GM12878 (cell line): ENCODE measurements at regions not wholly inside any gene's neighbourhood (a gene's known extent, or its start where the extent isn't known, plus 50 kb on each side); places are given as distances from the start of the nearest gene placed in this dataset.

ENCODE experiments used
- ATAC-seq: fragments of 200-7000 bp; cut with Tn5 transposase; 3 replicates; pipeline ENCODE4 v1.9.1; 2020; ENCODE audit warnings: mild to moderate bottlenecking, moderate library complexity
- BruUV-seq: library from RNA; stranded (reverse); fragments of 400-500 nt; replicated peaks from 2 replicates; lab custom pipeline; 2021; lab: Mats Ljungman, UMichigan
- CTCF ChIA-PET: fragments of 300-600 bp; sonication (Branson Sonifier 250); formaldehyde crosslinking; extraction: SDS; loops from one replicate; lab custom pipeline; 2021; ENCODE audit warnings: inconsistent platforms; lab: Yijun Ruan, JAX
- POLR2A ChIA-PET: fragments of 350-600 bp; formaldehyde crosslinking; extraction: SDS; loops from one replicate; lab custom pipeline; 2021; ENCODE audit warnings: inconsistent platforms; lab: Charles Lee
- RAD21 ChIA-PET: fragments of 300-600 bp; sonication (Branson Sonifier 250); formaldehyde crosslinking; loops from one replicate; lab custom pipeline; 2023; ENCODE audit warnings: antibody characterized with exemption; ENCODE audit not compliant: unreplicated experiment; lab: Charles Lee
- SMC1A ChIA-PET: fragments of 300-600 bp; sonication (Branson Sonifier 250); formaldehyde crosslinking; loops from one replicate; lab custom pipeline; 2023; ENCODE audit not compliant: unreplicated experiment, uncharacterized antibody; lab: Charles Lee
- DNase-seq: peaks from one replicate; pipeline ENCODE4 v3.0.0-alpha.2; 2011; ENCODE audit warnings: low read depth, low spot score
- FAIRE-seq: peaks from 3 replicates; lab custom pipeline; 2011; peaks lifted over from hg19 to GRCh38; lab: Jason Lieb, UNC
- H2AFZ ChIP-seq: 2 replicates; pipeline ENCODE4 v1.6.0; 2011; ENCODE audit warnings: low read depth, low read length, control low read depth; ENCODE audit not compliant: control insufficient read depth
- H3K27ac ChIP-seq: 2 replicates; pipeline ENCODE4 v1.5.1; 2011; ENCODE audit warnings: control low read depth; ENCODE audit not compliant: control insufficient read depth, insufficient read depth
- H3K27me3 ChIP-seq, 2 experiments: replicated peaks in 1 of 2; 2 replicates each; pipeline versions ENCODE4 v1.6.0 to v1.6.1; 2011; ENCODE audit warnings: low read length in 1 of 2; ENCODE audit not compliant: control insufficient read depth in 2 of 2, insufficient read depth in 2 of 2
- H3K36me3 ChIP-seq, 2 experiments: 2 replicates each; pipeline ENCODE4 v1.5.1; 2011; ENCODE audit warnings: low read length in 1 of 2; ENCODE audit not compliant: control insufficient read depth in 2 of 2, insufficient read depth in 2 of 2
- H3K4me1 ChIP-seq: 2 replicates; pipeline ENCODE4 v1.6.1; 2011; ENCODE audit warnings: mild to moderate bottlenecking, low read length, moderate library complexity, mixed read lengths; ENCODE audit not compliant: control insufficient read depth, insufficient read depth
- H3K4me2 ChIP-seq: 2 replicates; pipeline ENCODE4 v1.6.0; 2011; ENCODE audit warnings: control low read depth; ENCODE audit not compliant: control insufficient read depth, insufficient read depth
- H3K4me3 ChIP-seq: fragments of 200-600 bp; sonication (generic); 2 replicates; pipeline ENCODE4 v1.5.1; 2016
- H3K79me2 ChIP-seq: 2 replicates; pipeline ENCODE4 v1.6.0; 2011; ENCODE audit warnings: low read length; ENCODE audit not compliant: control insufficient read depth, insufficient read depth
- H3K9ac ChIP-seq: 2 replicates; pipeline ENCODE4 v1.8.0; 2011; ENCODE audit warnings: low read length, control low read depth, mixed read lengths; ENCODE audit not compliant: control insufficient read depth, insufficient read depth
- H3K9me3 ChIP-seq: replicated peaks from 3 replicates; pipeline ENCODE4 v1.5.1; 2011; ENCODE audit warnings: mild to moderate bottlenecking, low read length; ENCODE audit not compliant: control insufficient read depth, insufficient read depth
- H4K20me1 ChIP-seq: 2 replicates; pipeline ENCODE4 v1.6.0; 2011; ENCODE audit not compliant: control insufficient read depth, insufficient read depth
- BCLAF1 ChIP-seq: fragments of 450-650 bp; IDR thresholded peaks from 2 replicates; pipeline ENCODE4 v1.6.1; 2017; ENCODE audit warnings: antibody characterized with exemption, mild to moderate bottlenecking, moderate library complexity
- CHD4 ChIP-seq: fragments of 200-600 bp; sonication (generic); IDR thresholded peaks from 2 replicates; pipeline ENCODE4 v1.6.1; 2016; ENCODE audit warnings: mild to moderate bottlenecking
- EGR1 ChIP-seq, 2 experiments: IDR thresholded peaks; 1 replicate in 1 of 2; 2 replicates in 1 of 2; pipeline ENCODE4 v1.6.1; 2011 to 2012; ENCODE audit warnings: low read depth in 2 of 2, low read length in 2 of 2, borderline replicate concordance in 1 of 2, mild to moderate bottlenecking in 1 of 2, moderate library complexity in 1 of 2
- FOXK2 ChIP-seq: fragments of 450-650 bp; IDR thresholded peaks from 2 replicates; pipeline ENCODE4 v1.6.1; 2017; ENCODE audit warnings: mild to moderate bottlenecking, moderate library complexity
- IKZF2 ChIP-seq, 2 experiments: fragments of 450-650 bp; IDR thresholded peaks; 2 replicates each; pipeline ENCODE4 v1.6.1; 2017; ENCODE audit warnings: mild to moderate bottlenecking in 2 of 2, moderate library complexity in 2 of 2
- JUNB ChIP-seq: IDR thresholded peaks from 2 replicates; pipeline ENCODE4 v1.6.1; 2016; ENCODE audit warnings: antibody characterized with exemption, mild to moderate bottlenecking
- KDM1A ChIP-seq: fragments of 200-600 bp; sonication (generic); IDR thresholded peaks from 2 replicates; pipeline ENCODE4 v1.6.1; 2016; ENCODE audit warnings: borderline replicate concordance
- MTA3 ChIP-seq: IDR thresholded peaks from 2 replicates; pipeline ENCODE4 v1.6.1; 2012; ENCODE audit warnings: low read length, inconsistent platforms, borderline replicate concordance
- NFXL1 ChIP-seq: fragments of 450-650 bp; IDR thresholded peaks from 2 replicates; pipeline ENCODE4 v1.6.1; 2017; ENCODE audit warnings: antibody characterized with exemption, mild to moderate bottlenecking, borderline replicate concordance
- NKRF ChIP-seq: fragments of 450-650 bp; conservative IDR thresholded peaks from 2 replicates; pipeline ENCODE4 v1.6.1; 2017; ENCODE audit warnings: mild to moderate bottlenecking, moderate library complexity
- PKNOX1 ChIP-seq: fragments of 450-650 bp; IDR thresholded peaks from 2 replicates; pipeline ENCODE4 v1.6.1; 2016; ENCODE audit warnings: mild to moderate bottlenecking
- RBBP5 ChIP-seq: fragments of 200-600 bp; sonication (generic); conservative IDR thresholded peaks from 2 replicates; pipeline ENCODE4 v1.6.1; 2016
- SP1 ChIP-seq: IDR thresholded peaks from one replicate; pipeline ENCODE4 v1.6.1; 2011; ENCODE audit warnings: low read depth, low read length
- SREBF2 ChIP-seq: IDR thresholded peaks from 2 replicates; pipeline ENCODE4 v1.6.1; 2012; ENCODE audit warnings: mild to moderate bottlenecking, low read length
- TARDBP ChIP-seq: IDR thresholded peaks from 2 replicates; pipeline ENCODE4 v1.6.1; 2016; ENCODE audit warnings: borderline replicate concordance
- TCF3 ChIP-seq: IDR thresholded peaks from 2 replicates; pipeline ENCODE4 v1.6.1; 2012; ENCODE audit warnings: low read depth, mild to moderate bottlenecking, low read length, borderline replicate concordance; ENCODE audit not compliant: insufficient read depth
- USF1 ChIP-seq: IDR thresholded peaks from 2 replicates; pipeline ENCODE4 v1.6.1; 2011; ENCODE audit warnings: borderline replicate concordance, low read depth, mild to moderate bottlenecking, moderate library complexity, mixed read lengths, low read length; ENCODE audit not compliant: insufficient read depth; ENCODE audit errors: extremely low read length
- ZNF274 ChIP-seq: IDR thresholded peaks from one replicate; pipeline ENCODE4 v1.8.0; 2011; ENCODE audit not compliant: insufficient read length, insufficient read depth
- WGBS: methylation state at CpG from one replicate; pipeline ENCODE4 v1.1.6; 2016; ENCODE audit warnings: low lambda C conversion rate; ENCODE audit not compliant: insufficient replicate concordance, insufficient coverage; ENCODE audit errors: missing lambda C conversion rate; 5-methylcytosine and 5-hydroxymethylcytosine counted together
- in situ Hi-C: fragments of 300-500 bp; cut with MboI; formaldehyde crosslinking; loops from 9 replicates; pipeline ENCODE4 v1.14.3; 2018; ENCODE audit warnings: mixed read lengths
- intact Hi-C: fragments of 100-400 bp; cut with micrococcal nuclease; formaldehyde crosslinking; loops from one replicate; pipeline ENCODE4 v1.14.2; 2022; ENCODE audit not compliant: unreplicated experiment

- DNase-seq (no peak), ATAC-seq (no peak), FAIRE-seq (no peak)
- no TSS peak for BruUV-seq
- Histone ChIP-seq H3K27ac (peak overlapping the region; percentile 85), H2AFZ (no peak overlapping the region), H3K9ac (no peak overlapping the region; the same call in 1 of the 2 replicates), H4K20me1 (no peaks in the 10 kb centered on the region), H3K79me2 (no peaks in the 10 kb centered on the region), H3K9me3 (peaks cover 2% of the 10 kb centered on the region; the same call in 2 of the 3 replicates), H3K27me3 (no peaks in the 10 kb centered on the region), H3K4me1 (peaks cover 67% of the 10 kb centered on the region), H3K4me3 (no peak overlapping the region), H3K36me3 (no peaks in the 10 kb centered on the region)
- ChIA-PET RAD21 (interaction anchor here (0.8 to 1.6 kb wide), 3 partner anchors 26 to 71 kb away, joined by 3 to 16 read pairs (median 5); no protein-coding TSS in a partner anchor), CTCF (interaction anchor here (1.5 to 3.2 kb wide), 4 partner anchors 71 to 233 kb away, joined by 4 to 19 read pairs (median 6); no protein-coding TSS in a partner anchor), POLR2A (interaction anchor here (0.5 to 1.4 kb wide), 6 partner anchors 13 to 95 kb away, joined by 3 to 6 read pairs (median 4); no protein-coding TSS in a partner anchor), SMC1A (interaction anchor here (0.8 to 3.2 kb wide), 8 partner anchors 10 to 233 kb away, joined by 3 to 37 read pairs (median 4); no protein-coding TSS in a partner anchor)
- WGBS = 61% methylated on average over 6 of the region's 6 CpGs
- intact Hi-C loops (loop anchor here (5.0 kb wide), 4 partner anchors 192 to 897 kb away; partner anchors contain the start of genes SKAP2 and SNX10), in situ Hi-C loops (loop anchor here (5.0 to 25.0 kb wide), 2 partner anchors 232 to 1053 kb away; no protein-coding TSS in a partner anchor)
- no peak for TF ChIP-seq NFXL1
- no peak for TF ChIP-seq EGR1 (IDR thresholded peaks at IDR 0.05; ENCODE audit: borderline replicate concordance in 1 of 2, low read depth in 2 of 2, low read length in 2 of 2)
- no peak for TF ChIP-seq SP1
- no peak for TF ChIP-seq FOXK2
- TF ChIP-seq USF1 = no peak
- TF ChIP-seq JUNB = no peak
- no peak for TF ChIP-seq TARDBP
- no peak for TF ChIP-seq MTA3
- no peak for TF ChIP-seq PKNOX1
- TF ChIP-seq TCF3 = no peak
- TF ChIP-seq CHD4 = no peak
- TF ChIP-seq BCLAF1 = no peak
- no peak for TF ChIP-seq ZNF274
- TF ChIP-seq IKZF2 (IDR thresholded peaks at IDR 0.05) = no peak; a peak in 1 of 4 replicates
- TF ChIP-seq NKRF = no peak
- TF ChIP-seq KDM1A = no peak
- TF ChIP-seq RBBP5 = no peak
- no peak for TF ChIP-seq SREBF2
- TF ChIP-seq, all 136 proteins: peak for 0
- peak overlapping the region; percentile 93 for H3K4me2 ChIP-seq
Measured at GRCh38 chr7:25965405-25966123, 186.4 kb upstream of the NFE2L3 start.
